Glomerular visceral epithelial cell (primary cell): ENCODE measurements at regions not wholly inside any gene's neighbourhood (a gene's known extent, or its start where the extent isn't known, plus 50 kb on each side); places are given as distances from the start of the nearest gene placed in this dataset.
A peak's percentile ranks its signal among the peaks of the same experiment; 100 is the strongest.
"Not testable (repeated sequence)": the region's sequence is repeated elsewhere in the genome, so short reads cannot be mapped to it uniquely, and the experiment has no call there.

Experiments
- DNase-seq: peaks from one replicate; pipeline ENCODE4 v3.0.0-alpha.2; 2016; ENCODE audit errors: extremely low spot score

- DNase-seq, result no peak
These were observed 174.6 kb downstream of the ABCA8 start for GRCh38 chr17:68780596-68780995.

- DNase-seq, result no peak
These were observed 176.5 kb downstream of the ABCA8 start for GRCh38 chr17:68778726-68779125.

- DNase-seq, result no peak
These were observed 176.9 kb upstream of the FAM20A start for GRCh38 chr17:68777856-68778694.

GRCh38 chr17:68777243-68777855 is 176.2 kb upstream of the FAM20A start:
- peak; percentile 38 for DNase-seq

DNA sequence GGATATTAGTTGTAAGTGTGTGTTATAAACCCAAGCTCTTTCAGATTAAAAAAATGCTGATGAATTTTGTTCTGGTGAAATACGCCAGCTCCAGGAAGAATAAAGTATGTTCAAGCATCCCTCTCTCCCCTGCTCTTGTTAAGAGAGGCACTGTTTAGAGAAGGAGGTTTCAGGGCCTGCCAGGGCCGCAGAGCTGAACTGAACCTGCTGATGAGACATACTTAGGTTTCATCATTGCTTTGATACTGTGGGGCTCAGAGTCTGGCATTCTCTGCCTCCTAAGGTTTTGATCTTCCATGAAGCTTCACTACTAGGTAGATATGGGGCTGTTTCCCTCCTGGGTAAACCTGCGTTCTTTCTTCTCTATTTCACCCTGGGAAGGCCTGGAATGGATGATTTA is 175.3 kb upstream of the FAM20A start:
- DNase-seq, result no peak

- no peak for DNase-seq
These were observed 174.8 kb upstream of the FAM20A start for GRCh38 chr17:68775969-68776368.

- DNase-seq, result no peak
These were observed 174.2 kb upstream of the FAM20A start for GRCh38 chr17:68775318-68775717.

- DNase-seq, result peak; percentile 43
These were observed 170.8 kb upstream of the FAM20A start for GRCh38 chr17:68771867-68772515.

DNA sequence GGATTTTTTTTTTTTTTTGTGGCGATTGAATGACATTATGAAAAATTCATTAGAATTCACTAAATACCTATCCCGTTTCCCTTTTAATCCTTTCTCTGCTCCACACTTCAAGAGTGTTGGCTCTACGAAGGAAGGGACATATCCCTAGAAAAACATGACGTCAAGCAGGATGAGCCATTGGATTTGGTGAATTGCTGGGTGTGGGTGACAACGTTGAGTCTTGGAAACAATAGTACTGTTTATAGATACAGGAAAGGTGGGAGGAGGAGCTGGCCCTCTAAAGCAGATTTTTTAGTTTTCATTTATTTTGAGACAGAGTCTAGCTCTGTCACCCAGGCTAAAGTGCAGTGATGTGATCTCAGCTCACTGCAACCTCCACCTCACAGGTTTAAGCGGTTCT is 167.6 kb upstream of the FAM20A start:
- DNase-seq, result no peak

DNA sequence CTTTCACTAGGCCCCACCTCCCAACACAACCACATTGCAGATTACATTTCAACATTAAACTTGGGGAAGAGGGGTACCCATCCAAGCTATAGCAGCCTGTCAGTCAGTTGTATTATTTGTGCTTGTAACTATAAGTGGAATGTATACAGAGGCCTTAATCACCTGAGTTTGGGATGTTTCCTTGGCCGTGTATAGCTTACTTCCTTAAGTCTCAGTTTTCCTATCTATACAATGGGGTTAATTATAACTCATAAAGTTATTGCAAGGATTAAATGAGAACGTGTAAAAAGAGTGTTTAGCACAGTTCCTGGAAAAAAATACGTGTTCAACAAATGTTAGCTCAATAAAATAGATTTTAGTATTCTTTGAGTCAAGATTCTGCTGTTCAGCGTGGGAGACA is 165.5 kb upstream of the FAM20A start:
- DNase-seq, result no peak

DNA sequence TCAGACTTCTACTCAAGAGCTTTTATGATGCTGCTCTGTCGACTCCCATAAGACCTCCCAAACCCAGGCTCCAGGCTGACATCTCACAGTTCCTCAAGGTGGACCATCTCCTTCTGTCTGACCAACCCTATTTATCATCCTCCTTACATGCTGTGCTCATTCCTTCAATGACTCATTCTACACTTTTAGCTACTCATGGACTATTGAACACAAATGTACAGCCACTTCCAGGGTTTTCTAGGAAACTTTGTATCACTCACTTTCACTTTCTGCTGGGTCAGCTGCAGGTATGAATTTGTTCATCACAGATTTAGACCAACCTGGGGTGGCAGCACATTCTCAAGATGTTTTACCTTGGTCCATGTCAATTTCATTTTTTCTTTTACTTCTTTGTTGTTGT is 162.4 kb upstream of the FAM20A start:
- peak; percentile 11 for DNase-seq

DNA sequence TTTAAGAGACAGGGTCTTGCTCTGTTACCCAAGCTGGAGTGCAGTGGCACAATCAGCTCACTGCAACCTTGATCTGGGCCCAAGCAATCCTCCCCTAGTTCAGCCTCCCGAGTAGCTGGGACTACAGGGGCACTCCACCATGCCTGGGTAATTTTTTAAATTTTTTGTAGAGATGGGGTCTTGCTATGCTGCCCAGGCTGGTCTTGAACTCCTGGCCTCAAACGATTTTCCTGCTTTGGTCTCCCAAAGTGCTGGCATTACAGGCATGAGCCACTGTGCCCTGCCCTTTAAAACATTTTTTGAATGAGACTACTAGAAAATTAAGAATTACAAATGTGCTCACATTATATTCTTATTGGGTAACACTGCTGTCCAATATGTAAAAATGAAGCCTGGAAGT is 161.7 kb upstream of the FAM20A start:
- DNase-seq, result no peak

- DNase-seq, result no peak
These were observed 158.9 kb upstream of the FAM20A start for GRCh38 chr17:68760141-68760475.

- peak; percentile 88 for DNase-seq
These were observed 158.4 kb upstream of the FAM20A start for GRCh38 chr17:68759343-68760140.

DNA sequence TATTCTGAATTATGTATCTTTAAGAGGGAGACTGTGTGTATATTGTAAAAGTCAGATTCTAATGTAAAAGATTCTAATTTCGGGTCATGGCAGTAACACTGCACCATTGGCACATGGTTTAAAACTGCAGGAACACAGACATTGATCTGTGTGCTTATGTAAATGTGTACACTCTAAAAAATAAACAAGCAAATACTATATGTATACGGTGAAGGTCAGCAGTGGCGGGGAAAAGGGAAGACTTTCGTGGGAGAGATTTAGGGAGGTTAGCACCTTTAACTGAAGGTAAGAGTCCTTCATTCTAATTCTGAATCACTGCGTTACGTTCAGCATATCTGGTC is 157.8 kb upstream of the FAM20A start:
- DNase-seq, result no peak

DNA sequence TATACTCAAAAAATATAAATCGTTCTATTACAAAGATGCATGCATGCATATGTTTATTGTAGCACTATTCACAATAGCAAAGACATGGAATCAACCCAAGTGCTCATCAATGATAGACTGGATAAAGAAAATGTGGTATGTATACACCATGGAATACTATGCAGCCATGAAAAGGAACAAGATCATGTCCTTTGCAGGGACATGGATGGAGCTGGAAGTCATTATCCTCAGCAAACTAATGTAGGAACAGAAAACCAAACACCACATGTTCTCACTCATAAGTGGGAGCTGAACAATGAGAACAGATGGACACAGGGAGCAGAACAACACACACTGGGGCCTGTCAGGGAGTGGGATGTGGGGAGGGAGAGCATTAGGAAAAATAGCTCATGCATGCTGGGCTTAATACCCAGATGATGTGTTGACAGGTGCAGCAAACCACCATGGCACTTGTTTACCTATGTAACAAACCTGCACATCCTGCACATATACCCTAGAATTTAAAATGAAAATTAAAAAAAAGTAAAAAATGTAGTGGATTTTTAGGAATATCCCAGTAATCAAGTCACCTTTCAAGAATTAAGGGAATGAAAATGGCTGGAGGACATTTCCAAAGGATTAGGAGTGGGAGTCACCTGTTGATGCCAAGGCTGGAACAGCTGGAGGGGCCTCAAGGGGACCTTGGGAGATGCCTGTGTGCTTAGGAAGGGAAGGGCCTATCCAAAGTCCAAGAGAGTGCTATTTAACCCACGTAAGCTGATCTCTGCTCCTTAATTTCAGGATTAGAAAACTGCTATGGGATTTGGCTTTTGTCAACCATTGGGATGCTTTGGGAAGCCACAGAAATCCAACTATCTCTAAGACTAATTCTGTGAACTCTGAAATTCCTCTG is 156.9 kb upstream of the FAM20A start:
- DNase-seq, result not testable (repeated sequence)

DNA sequence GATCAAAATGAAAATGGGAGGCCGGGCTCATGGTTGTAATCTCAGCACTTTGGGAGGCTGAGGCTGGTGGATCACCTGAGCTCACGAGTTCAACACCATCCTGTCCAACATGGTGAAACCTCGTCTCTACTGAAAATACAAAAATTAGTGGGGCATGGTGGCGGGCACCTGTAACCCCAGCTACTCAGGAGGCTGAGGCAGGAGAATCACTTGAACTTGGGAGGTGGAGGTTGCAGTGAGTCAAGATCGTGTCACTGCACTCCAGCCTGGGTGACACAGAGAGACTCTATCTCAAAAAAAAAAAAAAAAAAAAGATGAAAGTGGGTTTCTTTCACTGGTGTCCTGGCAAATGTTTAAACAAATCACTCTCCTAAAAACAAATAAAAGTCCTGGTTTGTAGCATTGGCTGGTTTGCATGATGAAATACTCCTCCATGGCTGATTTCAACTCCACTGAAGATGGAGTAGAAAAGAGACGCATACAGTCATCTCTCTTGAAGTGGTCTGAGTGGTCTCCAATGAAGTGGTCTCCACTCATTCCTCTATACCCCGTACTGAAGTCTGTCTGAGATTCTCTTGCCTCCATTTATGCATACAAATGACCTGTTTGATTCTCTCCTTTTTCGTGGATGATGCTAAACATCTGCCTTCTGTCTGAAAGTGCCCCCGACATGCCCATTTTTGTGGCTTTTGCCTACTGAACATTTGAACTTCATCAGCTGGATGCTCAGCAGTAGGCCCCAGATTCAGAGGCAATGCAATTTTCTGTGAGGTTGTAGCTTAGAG is 153.0 kb upstream of the FAM20A start:
- no peak for DNase-seq

DNA sequence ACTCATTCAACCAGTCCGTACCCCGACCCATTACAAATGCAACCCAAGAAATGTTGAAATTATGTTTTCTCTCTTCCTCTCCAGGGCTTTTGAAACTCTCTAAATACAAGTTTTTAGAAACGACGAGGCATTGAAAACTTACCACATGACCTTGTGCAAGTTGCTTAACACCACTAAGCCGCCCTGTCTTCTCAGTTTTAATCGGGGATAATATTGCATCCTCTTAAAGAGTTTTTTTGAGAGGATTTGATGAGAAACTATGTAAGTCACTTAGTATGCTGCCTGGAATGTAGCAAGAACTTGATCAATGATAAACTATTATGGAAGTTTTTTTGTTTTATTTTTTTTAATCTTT is 149.0 kb upstream of the FAM20A start:
- no peak for DNase-seq

DNA sequence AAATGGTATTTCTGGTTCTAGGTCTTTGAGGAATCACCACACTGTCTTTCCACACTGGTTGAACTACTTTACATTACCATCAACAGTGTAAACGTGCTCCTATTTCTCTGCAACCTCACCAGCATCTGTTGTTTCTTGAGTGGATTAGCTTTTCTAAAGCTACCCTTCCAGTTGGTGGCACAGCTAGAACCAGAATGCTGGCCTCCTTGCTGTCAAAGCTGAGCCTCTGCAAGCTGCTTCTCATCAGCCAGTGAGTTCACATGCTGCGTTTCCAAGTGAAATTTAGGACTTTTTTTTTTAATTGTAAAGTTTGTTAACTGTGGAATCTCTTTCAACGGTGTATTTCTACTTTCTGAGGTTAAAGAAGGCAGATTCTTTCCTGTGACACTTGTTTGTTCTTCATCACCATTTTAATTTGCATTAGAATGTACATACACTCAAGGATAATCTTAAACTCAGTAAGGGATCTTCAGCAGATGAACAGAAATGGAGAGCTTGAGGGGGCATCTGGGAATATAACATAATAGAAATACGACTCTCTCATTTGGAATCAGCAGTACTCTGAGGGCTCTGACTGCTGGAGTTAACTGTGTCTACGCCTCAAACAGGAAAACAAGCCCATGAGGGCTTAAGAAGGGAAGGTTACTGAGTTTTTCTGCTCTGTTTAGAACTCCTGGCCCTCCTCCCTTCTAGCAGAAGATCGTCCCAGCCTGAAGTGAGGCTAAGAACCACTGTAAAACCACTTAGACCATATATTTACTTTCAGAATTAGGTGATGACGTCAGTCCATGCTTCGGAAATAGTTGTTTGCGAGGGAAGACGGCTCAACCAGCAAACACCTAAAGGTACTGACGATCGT is 148.4 kb upstream of the FAM20A start:
- DNase-seq, result no peak

GRCh38 chr17:68748381-68748780 is 147.2 kb upstream of the FAM20A start:
- no peak for DNase-seq
